Mammary epithelial cell (primary cell): ENCODE measurements at regions not wholly inside any gene's neighbourhood (a gene's known extent, or its start where the extent isn't known, plus 50 kb on each side); places are given as distances from the start of the nearest gene placed in this dataset.

Source experiments
- CTCF ChIP-seq, 2 donors: IDR thresholded peaks in 1 of 2; conservative IDR thresholded peaks in 1 of 2; 2 replicates each; pipeline ENCODE4 v1.5.1; 2011 to 2012; ENCODE audit warnings: inconsistent platforms in 2 of 2, low read length in 2 of 2, mild to moderate bottlenecking in 2 of 2, control low read depth in 1 of 2, low read depth in 1 of 2; ENCODE audit not compliant: insufficient read depth in 1 of 2; ENCODE audit errors: extremely low read depth in 1 of 2
- EZH2 ChIP-seq: IDR thresholded peaks from 2 replicates; pipeline ENCODE4 v1.6.1; 2012; ENCODE audit warnings: low read length, inconsistent platforms, borderline replicate concordance

DNA sequence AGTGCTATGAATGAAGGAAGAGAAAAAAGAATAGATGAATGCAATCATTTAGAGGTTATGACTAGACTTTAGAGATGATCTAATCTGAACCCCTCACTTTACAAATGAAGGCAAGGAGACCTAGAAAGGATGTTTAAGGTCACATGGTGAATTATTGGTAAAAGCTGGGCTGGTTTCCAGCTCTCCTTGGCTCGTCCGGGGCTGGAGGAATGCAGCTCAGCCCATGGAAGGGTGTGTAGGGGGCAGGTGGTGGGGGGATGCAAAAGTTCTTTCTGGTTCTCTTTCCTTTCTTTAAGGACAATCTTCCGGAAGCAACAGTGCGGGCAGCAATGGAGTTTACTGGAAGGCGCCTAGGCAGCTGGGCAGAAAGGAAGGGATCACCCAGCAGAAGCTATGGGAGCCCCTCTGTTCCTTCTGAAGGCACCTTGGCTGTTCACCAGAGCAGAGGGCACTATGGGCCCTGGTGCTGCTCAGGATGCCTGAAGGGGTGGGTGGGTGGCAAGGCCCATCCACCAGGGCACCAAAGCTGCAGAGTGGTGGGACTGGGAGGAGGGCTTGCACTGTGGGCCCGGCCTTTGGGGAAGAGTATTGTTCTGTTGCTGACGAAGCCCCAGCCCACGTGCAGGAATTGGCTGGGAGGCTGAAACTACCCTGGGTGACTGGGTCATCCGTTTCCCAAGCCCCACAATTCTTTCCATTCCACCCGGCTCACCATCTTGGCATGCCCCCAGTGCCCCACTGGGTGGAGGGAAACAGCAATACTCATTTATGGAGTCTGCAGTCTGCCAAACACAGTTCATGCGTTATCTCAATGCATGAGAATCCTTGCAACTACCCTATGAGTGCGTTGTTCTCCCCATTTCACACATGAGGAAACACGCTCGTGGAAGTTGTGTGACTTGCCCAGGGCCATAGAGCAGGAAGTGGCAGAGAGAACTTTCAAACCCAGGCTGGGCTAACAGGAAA is 78.2 kb downstream of the IRF2BPL start:
- TF ChIP-seq CTCF (conservative IDR thresholded peaks at IDR 0.05 in 1 of 2, IDR thresholded peaks at IDR 0.05 in 1 of 2; ENCODE audit: extremely low read depth in 1 of 2, insufficient read depth in 1 of 2, low read depth in 1 of 2, low read length in 2 of 2) (no peak), EZH2 (no peak)
